Fibroblast of skin of left quadriceps (primary cell): ENCODE measurements at regions not wholly inside any gene's neighbourhood (a gene's known extent, or its start where the extent isn't known, plus 50 kb on each side); places are given as distances from the start of the nearest gene placed in this dataset.

Experiments
- DNase-seq, 2 experiments: peaks; one replicate each; pipeline ENCODE4 v3.0.0-alpha.2; 2013; ENCODE audit warnings: low read depth in 2 of 2

GRCh38 chr1:86296305-86297205 lies 99.6 kb downstream of the ODF2L start:
- DNase-seq = no peak

GRCh38 chr1:86289746-86290145 lies 106.4 kb downstream of the ODF2L start:
- DNase-seq = no peak

GRCh38 chr1:86289161-86289560 lies 107.0 kb downstream of the ODF2L start:
- no peak for DNase-seq

DNA sequence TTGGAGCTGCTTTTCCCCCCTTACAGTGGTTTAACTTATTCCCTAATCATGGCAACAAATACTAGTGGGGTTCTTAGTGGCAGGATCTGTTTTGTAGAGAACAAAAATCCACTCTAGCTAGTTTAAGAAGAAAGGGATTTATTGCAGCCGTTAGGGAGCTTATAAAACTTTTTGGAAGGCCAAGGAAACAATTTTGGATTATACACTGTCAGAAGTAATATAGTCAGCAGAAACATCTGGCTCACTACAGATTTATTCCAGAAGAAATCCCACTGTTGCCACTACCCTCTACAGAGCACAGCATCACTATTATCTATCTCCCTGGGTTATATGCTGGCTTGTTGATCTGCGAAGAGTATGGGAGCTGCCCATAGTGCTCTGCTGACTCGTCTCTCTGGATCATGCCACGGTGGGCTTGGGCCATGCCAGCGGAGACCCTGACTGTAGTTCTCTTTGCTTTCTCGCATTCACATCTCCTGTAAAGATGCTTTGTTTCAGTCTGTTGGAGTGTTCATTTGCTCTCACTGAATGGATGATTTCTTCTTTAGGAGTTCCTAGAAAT lies 107.5 kb downstream of the ODF2L start:
- DNase-seq = no peak

DNA sequence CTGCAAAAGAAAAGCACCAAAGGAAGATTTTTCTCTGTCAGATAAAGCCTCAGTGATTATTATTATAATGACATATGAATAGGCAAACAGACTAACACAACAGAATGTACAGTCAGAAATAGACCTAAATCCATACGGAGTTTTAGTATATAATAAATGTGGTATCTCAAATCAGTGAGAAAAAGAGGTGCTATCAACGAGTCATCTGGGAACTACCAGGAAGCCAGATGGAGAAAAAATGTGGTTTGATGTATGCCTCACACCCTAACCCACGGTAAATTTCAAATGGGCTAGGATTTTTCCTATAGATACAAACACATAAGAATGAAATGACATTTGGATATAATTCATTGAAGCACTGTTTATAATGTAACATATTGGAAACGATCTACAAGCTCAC lies 110.3 kb downstream of the ODF2L start:
- DNase-seq = no peak

GRCh38 chr1:86282611-86283010 lies 113.5 kb downstream of the ODF2L start:
- no peak for DNase-seq

DNA sequence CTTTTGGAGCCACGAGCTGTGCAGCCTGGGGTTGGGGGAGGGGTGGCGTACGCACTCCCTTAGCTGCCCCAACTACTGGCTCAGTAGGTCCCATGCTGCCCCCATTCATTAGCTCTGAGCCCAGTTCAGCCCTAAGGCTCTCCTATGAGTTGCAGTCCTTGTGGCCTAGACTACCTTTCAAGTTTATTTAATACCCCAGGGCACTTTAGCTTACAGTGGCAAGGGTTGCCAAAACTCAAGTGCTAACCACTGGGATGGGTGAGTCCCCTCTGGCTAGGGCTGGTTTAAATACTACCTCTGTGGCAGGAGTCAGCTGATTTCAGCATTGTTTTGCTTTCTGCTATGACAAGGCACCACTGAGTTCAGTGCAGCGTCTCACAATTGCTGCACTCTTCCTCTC lies 118.2 kb downstream of the ODF2L start:
- DNase-seq = no peak

DNA sequence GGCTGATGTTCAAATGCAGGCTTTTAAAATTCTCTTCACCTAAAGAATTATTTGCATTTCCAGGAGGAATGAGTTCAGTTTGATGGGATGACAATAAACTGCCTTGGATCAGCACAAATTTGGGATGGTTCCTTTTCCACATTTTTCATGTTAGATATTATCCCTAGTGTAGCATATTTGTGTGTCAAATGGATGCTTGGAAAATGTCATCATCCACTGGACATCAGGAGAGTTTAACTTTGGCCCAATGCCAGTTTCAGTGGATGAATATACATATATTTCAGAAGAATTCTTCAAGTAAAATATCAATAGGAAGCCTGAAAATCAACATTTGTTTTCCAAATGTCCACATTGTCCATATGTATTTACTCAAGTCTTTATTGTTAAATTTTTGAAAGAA lies 116.5 kb upstream of the COL24A1 start:
- no peak for DNase-seq

- DNase-seq = no peak
Measured at GRCh38 chr1:86272083-86272482, 115.5 kb upstream of the COL24A1 start.

DNA sequence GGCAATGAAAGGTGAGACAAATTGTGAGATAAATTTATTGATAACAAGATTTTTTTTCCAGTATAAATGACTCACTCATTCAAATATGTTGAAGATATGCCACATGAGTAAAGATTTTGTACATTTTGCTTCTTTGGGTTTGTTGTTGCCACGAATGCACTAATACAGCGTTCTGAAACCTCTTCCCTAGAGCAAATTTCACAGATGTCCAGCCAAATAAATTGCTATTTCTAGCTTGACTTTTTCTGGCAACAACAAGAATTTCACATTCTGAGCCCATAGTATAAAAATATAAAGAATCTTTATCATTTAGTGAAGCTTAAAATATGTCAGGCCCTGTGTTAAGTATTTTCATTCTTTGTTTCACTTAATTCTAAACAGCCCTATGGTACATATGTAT lies 114.5 kb upstream of the COL24A1 start:
- DNase-seq = no peak

DNA sequence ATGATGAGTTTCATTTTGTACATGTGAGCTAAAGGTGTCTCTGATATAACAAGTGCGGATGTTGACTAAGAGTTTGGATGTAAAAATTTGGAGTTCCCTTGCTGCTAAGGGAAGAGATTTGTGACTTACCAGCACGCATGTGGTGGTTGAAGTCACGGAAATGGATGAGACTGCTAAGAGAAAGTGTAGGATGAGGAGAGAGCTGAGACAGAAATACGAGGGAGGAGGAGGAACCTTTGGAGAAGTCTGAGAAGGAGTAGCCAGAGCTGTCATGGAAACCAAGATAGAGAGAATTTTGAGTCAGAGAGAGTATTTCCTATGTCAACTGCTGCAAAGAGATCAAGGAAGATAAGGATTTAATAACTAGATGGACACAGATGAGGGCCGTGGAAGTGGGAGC lies 106.5 kb upstream of the COL24A1 start:
- no peak for DNase-seq

DNA sequence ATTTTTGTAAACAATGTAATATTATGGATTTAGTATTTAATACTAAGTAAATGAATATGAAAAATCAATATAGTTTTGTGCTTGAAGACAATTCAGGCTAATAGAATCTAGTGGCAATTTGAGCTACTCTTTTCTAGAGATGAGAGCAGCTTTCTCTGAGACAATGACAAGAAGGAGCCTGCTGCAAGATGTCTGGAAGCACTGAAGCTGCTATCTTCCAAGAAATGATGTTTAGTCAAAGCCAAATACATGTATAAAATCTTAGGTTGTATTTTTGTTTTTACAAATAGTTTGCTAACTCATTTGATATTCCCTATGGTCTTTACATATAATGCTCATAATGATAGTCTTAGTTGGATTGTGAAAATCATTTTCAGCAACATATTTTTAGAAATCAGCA lies 103.9 kb upstream of the COL24A1 start:
- DNase-seq = no peak

- no peak for DNase-seq
Measured at GRCh38 chr1:86259390-86259789, 102.8 kb upstream of the COL24A1 start.

DNA sequence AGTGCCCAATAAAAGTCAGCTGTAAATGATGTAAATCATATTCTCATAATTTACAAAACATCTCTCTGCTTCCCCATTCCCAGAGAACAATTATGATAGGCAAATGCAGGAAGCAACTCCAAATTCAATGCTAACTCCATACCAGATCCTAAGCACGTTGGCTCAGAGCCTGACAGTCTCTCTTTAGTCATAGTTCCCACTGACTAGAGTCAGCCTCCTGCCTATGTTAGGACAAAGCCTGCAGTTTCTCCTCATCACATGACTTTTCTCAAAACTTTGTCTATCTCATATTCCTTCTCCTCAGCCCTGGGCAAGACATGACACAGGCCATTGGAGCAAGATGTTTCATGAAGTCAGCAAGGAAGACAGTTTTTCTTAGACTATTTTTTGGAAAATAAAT lies 101.5 kb upstream of the COL24A1 start:
- DNase-seq = no peak

GRCh38 chr1:86247597-86248279 lies 91.2 kb upstream of the COL24A1 start:
- peak; percentile 32 to 42 for DNase-seq

DNA sequence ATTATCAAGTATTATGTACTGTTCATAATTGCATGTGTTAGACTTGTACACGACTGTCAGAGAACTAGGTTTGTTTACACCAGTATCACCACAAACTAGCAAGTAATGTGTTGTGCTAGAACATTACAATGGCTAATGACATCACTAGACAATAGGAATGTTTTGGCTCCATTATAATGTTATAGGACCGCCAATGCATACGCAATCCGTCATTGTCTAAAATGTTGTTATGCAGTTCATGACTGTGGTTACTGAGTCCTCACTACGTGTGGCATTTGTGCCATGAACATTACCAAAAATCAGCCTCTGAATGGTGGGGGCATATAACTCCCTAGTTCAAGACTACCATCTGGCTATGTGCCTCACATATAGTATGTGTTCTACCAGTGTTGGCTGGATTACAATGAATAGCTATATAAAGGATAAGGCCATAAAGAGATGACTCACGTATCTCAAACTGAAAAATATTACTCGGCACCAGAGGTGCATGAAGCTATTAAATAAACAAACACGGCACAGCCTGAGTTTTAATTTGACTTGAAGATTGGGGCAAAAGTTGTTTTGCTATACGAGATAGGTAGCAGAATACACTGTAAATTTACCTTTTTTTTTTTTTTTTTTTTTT lies 89.1 kb upstream of the COL24A1 start:
- DNase-seq = no peak

- DNase-seq = no peak
Measured at GRCh38 chr1:86239894-86240293, 83.3 kb upstream of the COL24A1 start.

- DNase-seq = no peak
Measured at GRCh38 chr1:86239490-86239889, 82.9 kb upstream of the COL24A1 start.

DNA sequence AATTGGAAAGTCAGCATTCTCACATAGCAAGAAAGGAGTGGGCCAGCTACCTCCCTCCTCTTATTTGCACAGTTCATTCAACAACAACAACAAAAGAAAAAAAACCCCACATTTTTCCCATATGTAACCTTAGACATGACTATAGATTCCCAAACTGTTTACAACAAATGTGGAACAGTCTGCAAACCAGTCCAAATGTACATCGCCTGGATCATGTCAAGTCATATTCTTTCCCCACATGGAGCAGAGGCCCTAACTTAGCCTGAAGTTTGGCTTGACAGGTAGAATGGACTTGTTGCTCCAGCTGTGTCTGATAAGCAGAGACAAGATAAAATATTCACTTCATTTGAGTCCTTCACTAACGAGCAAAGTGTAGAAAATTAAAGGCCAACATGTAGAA lies 81.7 kb upstream of the COL24A1 start:
- DNase-seq = no peak

- DNase-seq = no peak
Measured at GRCh38 chr1:86235852-86236251, 79.3 kb upstream of the COL24A1 start.

- DNase-seq = no peak
Measured at GRCh38 chr1:86233403-86233802, 76.8 kb upstream of the COL24A1 start.

GRCh38 chr1:86231076-86231475 lies 74.5 kb upstream of the COL24A1 start:
- DNase-seq = no peak
